ENCODE measurements at regions not wholly inside any gene's neighbourhood (a gene's known extent, or its start where the extent isn't known, plus 50 kb on each side); places are given as distances from the start of the nearest gene placed in this dataset.

- no peak for DNase-seq
Observed at GRCh38 chr20:24049081-24049480, 60.5 kb upstream of the GGTLC1 start.

DNA sequence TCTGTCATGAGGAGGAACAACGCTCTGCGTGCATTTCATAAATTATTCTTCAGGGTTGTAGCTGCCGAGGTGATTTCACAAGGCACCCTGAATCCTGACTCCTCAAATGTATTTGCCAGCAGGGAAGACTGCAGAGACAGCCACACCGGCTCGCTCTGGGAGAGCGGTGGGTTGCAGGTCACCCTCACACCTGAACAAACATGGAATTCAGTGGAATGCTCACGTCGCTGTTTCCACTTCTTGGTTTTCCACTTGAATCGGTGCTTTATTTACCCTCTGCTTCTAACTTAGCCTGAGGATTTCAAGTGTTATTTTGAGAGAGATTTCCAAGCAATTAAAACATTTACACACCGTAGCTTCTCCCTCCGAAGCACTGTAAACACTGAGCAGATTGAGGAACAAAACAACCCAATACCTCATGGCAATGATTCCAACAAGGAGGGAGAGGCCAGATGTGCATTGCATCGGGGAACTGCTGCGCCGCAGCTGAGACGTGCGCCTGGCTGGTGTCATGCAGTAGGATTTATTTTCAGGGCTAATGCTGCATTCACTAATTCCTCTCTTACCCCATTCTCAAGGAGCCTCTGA is 59.5 kb upstream of the GGTLC1 start:
- peak; percentile 78 for DNase-seq

DNA sequence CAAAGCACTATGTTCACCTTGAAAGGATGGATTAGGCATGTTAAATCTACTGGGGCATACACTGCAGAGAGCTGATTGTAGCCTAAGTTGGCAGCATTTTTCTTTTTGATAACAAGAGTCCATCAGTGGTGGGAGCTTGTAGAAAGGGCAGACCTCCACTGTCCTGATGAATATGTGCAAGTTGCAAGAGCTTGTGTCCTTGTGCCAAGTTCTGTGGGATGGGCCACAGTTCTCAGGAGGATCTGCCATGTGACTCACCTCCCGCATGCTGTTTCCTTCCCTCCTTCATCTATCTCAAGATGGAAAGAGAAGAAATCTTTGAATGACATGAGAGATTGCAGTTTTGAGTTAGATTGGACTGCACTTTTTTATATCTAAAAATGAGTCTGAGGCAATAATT is 58.3 kb upstream of the GGTLC1 start:
- no peak for DNase-seq

DNA sequence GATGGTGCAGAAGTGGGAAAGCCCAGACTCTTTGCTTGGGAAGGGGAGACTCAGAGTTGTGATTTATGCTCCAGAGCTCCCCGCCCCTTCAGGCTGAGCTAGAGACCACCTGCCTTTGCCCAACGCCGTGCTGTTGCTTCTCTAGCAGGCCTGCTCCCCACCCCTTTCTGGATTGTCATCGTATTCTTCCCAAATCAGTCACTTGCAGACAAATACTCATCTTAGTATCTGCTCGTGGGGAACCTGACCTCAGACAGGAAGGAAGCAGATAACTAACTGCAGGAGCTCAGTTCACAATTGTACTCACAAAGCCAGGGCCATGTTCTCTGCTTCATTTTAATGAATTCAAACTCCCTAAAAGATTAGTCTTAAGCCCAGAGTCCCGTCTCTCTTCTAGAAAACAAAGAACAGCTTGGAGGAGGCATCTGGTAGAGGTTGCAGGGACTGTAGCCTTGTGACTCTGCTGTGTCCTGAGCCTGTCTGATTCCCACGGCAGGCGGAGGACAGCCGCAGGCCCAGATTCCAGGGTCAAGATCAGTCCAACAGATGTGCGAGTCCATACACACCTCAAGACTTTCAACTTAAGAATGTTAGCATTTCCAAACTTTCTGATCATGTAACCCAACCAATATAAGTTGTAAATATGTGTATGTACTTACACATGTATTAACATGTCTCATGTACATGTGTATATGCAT is 57.2 kb upstream of the GGTLC1 start:
- no peak for DNase-seq

GRCh38 chr20:24043294-24043693 is 54.7 kb upstream of the GGTLC1 start:
- DNase-seq = no peak

DNA sequence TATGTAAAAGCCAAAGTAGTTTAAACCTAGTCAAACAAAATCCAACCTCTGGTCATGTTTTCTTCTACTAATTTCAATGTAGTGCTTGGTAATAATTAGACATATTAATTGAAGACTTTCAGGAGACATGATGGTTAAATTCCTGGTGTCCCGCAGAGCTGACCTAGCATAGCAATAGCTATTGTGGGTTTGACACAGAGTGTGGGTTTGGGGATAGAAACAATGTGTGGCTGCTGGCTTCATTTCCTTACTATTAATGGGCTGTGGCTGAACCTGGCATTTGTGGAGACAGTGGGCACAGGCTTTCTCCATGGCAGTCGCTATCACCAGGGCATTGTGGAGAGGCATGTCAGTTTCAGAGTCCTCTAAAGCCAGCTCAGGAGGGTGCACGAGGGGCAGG is 54.1 kb upstream of the GGTLC1 start:
- no peak for DNase-seq

DNA sequence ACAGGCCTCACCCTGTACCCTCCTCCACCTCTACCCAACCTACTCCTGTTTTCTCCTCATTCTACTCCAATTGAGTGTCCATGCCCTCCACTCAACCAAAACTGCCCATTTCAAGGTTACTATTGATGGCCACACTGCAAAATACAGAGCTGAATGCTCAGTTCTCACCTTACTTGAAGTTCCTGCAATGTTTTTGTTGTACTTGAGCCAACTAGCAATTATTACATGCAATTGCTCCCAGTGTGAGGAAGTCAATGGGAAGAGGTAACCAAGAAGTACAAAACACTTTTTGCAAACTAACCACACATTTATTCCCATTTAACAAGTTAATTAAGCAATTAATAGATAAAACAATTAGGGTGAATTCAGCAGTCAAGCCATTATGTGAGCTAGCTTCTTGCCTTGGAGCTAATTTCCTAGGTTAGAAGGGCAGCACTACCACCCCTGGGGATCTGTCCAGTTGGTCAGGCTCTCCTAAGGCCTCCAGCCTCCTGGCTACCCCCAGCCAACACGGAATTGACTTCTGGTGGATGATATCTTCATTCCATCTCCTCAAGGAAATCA is 52.4 kb upstream of the GGTLC1 start:
- DNase-seq = no peak

DNA sequence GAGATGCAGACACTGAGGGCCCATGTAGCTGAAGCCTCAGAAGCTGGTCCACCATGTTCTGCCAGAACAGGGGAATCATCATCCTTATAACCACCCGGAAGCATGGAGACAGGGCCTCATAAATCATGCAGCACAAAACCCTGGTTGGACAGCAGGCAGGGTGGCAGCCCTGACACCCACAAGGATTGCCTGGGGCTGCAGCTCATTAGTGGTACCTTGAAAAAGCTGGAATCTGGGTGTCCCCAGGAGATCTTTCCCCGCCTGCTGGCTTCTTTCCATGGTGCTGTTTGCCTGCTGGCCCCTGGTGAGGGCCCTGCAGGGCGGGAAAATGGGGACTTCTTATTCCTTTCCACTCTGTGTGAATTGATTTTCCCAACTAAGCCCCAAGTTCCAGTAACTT is 50.6 kb upstream of the GGTLC1 start:
- no peak for DNase-seq
